A172 (cell line): ENCODE measurements at regions not wholly inside any gene's neighbourhood (a gene's known extent, or its start where the extent isn't known, plus 50 kb on each side); places are given as distances from the start of the nearest gene placed in this dataset.

Experiments used
- DNase-seq: peaks from one replicate; pipeline ENCODE4 v3.0.0-alpha.2; 2015; ENCODE audit warnings: low spot score

- no peak for DNase-seq
Observed at GRCh38 chr16:73154063-73154870, 106.3 kb upstream of the ZFHX3 start.

- no peak for DNase-seq
Observed at GRCh38 chr16:73152386-73153125, 104.6 kb upstream of the ZFHX3 start.

GRCh38 chr16:73151941-73152340, 104.0 kb upstream of the ZFHX3 start:
- DNase-seq, result no peak

GRCh38 chr16:73151225-73151624, 103.3 kb upstream of the ZFHX3 start:
- no peak for DNase-seq

GRCh38 chr16:73150786-73151185, 102.9 kb upstream of the ZFHX3 start:
- no peak for DNase-seq

GRCh38 chr16:73149334-73149733, 101.4 kb upstream of the ZFHX3 start:
- no peak for DNase-seq

- DNase-seq, result no peak
Observed at GRCh38 chr16:73147958-73148357, 100.0 kb upstream of the ZFHX3 start.

GRCh38 chr16:73145166-73145880, 97.4 kb upstream of the ZFHX3 start:
- DNase-seq, result no peak

GRCh38 chr16:73143576-73144422, 95.9 kb upstream of the ZFHX3 start:
- peak; percentile 23 for DNase-seq

GRCh38 chr16:73143002-73143401, 95.1 kb upstream of the ZFHX3 start:
- DNase-seq, result no peak

- DNase-seq, result no peak
Observed at GRCh38 chr16:73142053-73142854, 94.3 kb upstream of the ZFHX3 start.

- no peak for DNase-seq
Observed at GRCh38 chr16:73140929-73141328, 93.0 kb upstream of the ZFHX3 start.

- no peak for DNase-seq
Observed at GRCh38 chr16:73131156-73131862, 83.4 kb upstream of the ZFHX3 start.

- DNase-seq, result no peak
Observed at GRCh38 chr16:73129455-73129854, 81.5 kb upstream of the ZFHX3 start.

- DNase-seq, result no peak
Observed at GRCh38 chr16:73126525-73126853, 78.6 kb upstream of the ZFHX3 start.

- peak; percentile 39 for DNase-seq
Observed at GRCh38 chr16:73125850-73126524, 78.1 kb upstream of the ZFHX3 start.

- DNase-seq, result no peak
Observed at GRCh38 chr16:73124665-73125375, 76.9 kb upstream of the ZFHX3 start.

GRCh38 chr16:73124097-73124652, 76.2 kb upstream of the ZFHX3 start:
- DNase-seq, result no peak
